NCI-H2196 treated with DMSO at 0.1 percent for 48 hours (cell line): ENCODE measurements at regions not wholly inside any gene's neighbourhood (a gene's known extent, or its start where the extent isn't known, plus 50 kb on each side); places are given as distances from the start of the nearest gene placed in this dataset.
A peak's percentile ranks its signal among the peaks of the same experiment; 100 is the strongest.
"Not testable (repeated sequence)": the region's sequence is repeated elsewhere in the genome, so short reads cannot be mapped to it uniquely, and the experiment has no call there.

ENCODE experiments used
- DNase-seq: peaks from one replicate; lab custom pipeline; 2025; ENCODE audit not compliant: unreplicated experiment; lab: John Stamatoyannopoulos, UW

DNA sequence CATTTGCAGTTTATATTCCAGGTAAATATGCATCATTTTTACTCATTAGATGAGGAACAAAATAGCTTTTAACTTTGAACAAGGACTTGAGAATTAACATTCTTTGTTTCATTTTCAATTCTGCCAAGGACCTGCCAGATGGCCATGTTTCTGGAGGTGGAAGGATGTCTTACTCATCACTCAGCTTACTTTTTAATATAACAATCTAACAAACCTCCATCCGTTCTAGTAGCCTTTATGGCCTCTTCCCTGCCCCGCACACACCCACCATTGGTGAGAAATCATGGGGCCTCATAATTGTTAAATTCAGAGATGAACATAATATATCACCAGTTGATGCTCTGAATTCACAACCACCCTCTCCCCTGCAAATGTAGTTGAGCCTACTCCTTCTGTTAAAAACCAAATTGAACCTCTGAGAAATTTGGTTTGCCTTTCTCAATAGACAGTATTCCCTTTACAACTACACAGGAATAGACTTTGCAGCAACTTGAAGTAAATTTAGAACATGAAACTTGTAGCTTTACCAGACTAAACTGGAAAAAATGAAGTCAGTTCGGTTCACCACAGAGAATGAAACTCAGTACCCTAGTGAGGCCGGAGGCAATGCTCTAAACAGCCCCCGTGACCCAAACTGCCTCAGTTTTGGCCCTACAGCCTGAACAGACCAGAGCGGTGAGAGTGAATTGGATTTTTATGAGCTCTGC is 50.1 kb upstream of the ACSL4 start:
- DNase-seq, result no peak

DNA sequence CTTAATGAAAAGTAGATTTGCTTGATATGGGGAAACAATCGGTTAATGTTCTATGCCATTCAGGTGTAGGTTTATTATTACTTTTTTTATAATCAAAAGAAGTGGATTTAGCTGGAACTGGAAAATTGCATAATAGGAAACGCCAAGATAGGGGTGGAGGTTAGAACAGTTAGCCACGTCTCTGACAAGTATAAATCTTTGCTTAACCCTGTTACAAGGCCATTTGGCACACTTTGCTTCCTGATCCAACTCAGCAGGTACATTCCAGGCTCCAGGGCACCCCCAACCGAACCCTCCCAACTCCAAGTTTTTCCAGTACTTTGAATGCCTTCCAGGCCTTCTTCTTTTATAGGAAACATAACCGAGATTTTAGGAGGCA is 50.6 kb upstream of the ACSL4 start:
- no peak for DNase-seq

DNA sequence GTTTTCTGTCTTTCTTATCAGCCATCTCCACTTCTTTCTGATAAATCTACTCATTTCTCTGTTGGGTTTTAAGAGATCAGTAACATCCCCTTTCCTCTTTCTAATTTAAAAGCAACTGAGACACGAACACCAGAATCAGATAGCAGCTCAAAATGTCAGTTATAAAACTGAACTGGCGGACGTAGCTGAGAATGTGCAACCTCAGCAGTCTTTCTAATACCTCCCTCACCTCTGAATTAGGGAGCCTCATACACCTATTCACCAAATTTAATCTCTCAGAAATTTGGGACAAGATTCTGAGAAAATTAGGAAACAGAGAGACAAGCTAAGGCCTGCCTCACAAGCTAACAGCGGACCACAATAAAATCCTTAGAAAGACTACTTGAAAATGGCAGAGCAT is 52.0 kb upstream of the ACSL4 start:
- DNase-seq, result no peak

DNA sequence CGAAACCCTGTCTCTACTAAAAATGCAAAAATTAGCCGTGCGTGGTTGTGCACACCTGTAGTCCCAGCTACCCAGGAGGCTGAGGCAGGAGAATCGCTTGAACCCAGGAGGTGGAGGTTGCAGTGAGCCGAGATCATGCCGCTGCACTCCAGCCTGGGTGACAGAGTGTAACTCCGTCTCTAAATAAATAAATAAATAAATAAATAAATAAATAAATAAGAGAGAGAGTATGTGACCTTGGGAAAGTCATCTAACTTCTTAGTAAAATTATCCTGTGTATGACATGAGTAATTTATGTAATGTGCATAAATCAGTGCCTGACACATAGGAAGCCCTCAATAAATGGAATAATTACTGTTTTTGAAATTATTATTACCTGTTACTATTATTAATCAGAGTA is 57.5 kb upstream of the ACSL4 start:
- DNase-seq, result not testable (repeated sequence)

DNA sequence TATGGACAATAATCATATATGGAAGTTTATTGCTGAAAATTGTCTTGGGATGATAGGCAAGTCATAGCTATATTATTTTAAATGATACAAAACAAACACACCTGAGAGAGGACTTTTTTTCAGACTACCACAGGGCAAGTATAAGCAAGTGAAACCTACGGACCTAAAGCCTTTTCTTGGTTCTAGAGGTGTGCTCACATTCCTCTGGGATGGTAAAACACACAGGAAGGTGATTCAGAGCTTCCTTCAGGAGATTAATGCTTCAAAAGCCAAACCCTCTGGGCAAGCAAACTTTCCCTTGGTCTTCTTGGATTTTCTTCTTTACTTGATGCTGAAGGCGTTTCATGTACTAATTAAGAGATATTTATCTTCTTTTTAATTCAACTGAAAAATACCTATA is 60.1 kb upstream of the ACSL4 start:
- no peak for DNase-seq

DNA sequence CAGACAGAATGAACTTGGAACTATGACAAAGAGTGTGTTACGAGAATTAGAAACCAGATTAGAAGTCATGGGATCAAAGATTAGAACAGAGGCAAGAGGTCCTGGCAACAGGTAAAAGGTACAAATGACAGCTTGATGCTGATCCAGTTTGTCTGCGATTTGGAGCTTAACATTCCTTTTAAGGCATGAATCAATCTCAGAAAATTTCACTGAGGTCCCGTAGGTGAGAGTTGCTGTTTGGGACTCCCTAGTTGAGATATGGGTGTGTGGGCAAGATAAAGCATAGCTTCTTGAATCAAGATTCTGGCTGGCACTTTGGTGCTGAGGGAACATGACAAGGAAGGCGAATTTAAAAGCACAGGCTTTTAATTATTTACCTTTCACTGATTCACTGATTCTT is 62.6 kb upstream of the ACSL4 start:
- DNase-seq, result no peak

DNA sequence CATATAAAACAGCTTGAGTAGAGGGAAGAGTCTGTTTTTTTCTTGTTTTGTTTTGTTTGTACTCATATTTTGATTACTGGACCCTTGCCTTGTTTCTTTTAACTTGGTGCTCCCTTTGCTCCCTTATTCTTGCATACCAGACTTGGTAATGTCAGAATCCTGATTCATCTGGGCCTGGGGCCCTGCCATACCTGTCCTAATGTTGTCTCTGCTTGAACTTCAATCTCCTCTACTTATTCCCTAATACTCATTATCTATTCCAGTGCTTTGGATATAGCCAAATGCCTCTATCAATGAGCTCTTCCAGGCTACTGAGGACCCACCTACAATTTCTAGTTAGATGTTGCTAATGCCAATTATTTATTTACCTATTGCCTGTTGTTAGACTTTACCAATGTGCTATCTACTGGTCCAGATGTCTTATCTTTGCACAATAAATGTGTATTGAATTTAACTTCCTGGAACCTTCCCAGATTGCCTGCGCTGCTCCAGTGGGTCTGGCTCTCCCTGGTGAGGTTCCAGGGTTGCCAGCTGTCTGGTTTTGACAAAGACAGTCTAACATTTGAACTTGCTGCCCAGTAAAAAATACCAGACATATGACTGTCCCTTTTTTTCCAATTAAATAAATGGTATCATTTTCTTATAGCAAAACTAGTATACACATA is 64.4 kb upstream of the ACSL4 start:
- peak; percentile 18 for DNase-seq

DNA sequence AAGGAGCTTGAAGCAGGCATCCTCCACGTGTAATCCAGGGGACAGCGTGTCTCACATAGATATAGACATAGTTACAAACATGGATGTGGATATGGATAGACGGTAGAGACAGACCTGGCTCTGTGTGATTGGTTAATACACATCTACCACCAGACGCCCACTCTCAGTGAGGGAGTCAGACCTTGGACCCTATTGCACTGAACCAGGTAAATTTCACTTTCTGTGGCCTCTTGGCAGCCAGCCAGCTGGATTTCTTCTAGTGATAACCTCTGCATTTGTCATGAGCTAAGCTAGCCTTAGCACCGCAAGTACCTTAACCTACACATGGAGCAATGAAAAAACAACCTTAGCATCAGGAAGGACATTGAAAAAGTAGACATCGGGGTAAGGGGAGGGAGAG is 79.2 kb upstream of the ACSL4 start:
- no peak for DNase-seq

DNA sequence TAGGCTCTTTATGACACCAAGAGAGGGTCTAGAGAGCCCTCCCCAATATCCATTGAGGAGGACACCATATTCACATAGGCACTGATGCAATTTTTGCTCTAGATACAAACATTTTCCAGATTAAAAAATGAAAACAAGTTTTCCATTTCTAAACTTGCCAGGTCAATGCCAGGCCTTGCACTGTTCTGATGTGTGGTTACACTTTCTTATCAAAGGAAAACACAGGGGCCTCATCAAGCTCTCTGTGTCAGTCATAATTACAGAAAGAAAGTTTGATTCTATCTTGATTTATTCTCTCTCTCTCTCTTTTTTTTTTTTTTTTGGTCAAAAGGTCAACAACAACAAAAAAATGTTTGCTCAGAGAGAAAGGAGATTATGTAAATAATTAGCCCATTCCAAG is 80.2 kb upstream of the ACSL4 start:
- no peak for DNase-seq

DNA sequence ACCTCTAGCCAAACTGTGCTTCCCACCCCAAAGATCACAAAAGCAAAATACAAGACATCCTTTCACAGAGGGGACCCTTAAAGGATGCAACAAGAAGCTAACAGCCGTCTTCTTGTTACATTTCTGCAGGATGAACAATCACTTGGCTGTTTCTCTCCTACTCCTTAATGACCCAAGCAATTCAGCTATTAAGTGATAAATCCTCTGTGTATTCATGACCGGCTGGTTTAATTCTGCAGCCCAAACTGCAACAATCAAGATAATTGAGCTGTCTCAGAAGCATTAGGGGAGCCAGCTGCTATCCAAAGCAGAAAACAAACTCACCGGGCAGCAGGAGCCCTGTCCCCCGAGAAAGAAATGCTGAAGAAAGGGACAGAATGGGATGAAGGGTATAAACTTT is 85.9 kb upstream of the ACSL4 start:
- no peak for DNase-seq

DNA sequence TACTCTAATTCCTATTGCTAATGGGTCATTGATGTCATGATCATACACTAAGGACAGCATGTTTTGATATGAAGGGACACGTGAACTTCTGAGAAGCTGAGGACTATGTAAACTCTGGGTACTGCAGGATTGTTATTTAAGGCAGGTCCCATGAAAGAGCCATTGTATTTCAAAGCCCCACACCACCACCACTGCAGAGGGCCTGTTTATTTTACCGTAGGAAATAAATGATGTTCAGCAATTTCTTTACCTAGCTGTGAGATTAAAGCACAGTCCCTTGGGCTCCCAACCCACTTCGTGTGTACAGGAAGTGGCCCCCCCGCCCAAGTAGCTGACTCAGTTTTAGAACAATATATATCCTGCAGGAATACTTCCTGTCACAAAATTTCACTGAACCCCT is 89.8 kb upstream of the ACSL4 start:
- no peak for DNase-seq

DNA sequence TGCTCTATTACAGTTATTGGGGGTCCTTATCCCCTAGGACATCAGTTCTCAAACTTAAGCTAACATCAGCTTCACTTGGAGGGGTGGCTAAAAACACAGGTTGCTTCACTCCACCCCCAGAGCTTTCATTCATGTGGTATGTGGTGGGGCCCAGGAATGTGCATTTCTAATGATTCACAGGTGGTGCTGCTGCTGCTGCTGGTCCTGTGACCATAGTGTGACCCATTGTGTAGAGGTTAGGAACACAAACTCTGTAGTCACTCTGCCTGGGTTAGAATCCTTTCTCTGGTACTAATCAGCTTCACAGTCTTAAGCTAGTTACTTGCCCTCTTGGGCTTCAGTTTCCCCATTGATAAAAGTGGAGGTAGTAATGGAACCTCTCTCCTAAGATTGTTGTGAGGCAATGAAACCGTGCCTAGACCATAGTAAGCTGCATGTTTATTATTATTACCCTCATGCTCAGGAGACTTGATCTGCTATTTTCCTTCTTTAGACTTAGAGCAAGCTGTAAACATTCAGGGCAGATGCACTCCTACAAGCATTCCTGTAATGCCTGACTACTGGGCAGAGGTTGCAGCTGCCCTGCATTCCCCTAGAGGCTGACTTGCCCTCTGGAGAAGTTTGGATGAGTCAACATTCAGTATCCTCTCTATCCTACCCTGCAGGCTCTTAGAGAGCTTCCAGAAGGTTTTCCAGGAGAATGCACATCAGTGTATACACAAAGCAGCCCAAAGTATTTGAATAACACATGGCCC is 94.1 kb upstream of the ACSL4 start:
- DNase-seq, result no peak

DNA sequence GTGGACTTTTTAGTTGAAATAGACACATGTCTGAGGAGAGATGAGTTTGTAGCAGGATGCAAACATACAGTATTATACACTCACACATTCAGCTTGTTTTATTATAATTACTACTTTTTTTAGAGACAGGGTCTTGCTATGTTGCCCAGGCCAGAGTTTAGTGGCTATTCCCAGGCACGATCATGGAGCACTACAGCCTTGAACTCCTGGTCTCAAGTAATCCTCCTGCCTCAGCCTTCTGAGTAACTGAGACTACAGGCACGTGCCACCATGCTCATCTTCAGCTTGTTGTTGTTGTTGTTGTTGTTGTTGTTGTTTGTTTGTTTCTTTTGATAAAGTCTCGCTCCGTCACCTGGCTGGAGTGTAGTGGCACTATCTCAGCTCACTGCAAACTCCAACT is 94.7 kb upstream of the ACSL4 start:
- no peak for DNase-seq

DNA sequence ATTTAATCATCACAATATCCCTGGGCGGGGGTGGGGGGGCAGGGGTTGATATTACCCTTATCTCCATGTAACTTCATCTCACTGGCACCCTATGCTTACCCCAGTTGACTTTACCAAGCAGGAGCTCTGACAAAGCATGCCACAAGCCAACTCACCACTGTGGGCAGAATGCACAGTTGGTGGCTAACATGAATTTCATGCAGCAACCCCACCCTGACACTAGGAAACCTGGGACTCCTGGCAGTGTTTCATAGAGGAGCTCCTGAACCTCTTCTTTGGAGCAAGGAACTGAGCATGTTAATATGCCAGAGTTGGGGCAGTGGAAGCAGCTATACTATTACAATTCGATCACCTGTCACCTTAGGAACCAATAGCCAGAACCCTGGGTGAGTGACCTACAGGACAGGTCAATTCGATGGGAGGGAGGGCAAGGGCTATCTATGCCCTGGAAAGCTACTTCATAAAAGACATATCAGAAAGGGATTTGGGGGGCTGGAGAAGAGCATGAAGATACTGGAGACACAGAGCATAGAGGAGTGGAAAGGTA is 97.2 kb upstream of the ACSL4 start:
- no peak for DNase-seq

DNA sequence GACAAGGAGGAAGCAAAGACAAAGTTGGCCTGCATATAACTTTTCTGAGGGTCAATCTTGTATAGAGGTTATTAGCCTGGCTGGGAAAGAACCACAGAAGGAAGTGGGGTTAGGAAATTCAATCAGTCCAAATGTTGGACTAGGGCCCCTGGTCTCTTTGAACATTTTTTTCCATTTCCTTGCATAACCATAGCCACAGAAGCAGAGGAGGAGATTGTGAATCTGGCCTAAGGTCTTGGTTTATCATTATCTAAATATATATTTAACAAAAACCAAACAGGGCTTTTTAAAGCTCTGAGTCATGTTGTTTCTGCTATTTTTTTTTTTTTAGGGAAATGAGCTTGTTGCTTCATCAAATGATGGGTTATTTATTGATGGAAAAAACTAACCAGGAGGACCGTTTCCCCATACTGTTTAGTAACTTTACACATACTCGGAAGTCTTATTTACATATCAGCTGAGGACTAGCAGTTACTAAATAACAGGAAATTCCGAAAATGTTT is 97.7 kb upstream of the ACSL4 start:
- DNase-seq, result no peak

DNA sequence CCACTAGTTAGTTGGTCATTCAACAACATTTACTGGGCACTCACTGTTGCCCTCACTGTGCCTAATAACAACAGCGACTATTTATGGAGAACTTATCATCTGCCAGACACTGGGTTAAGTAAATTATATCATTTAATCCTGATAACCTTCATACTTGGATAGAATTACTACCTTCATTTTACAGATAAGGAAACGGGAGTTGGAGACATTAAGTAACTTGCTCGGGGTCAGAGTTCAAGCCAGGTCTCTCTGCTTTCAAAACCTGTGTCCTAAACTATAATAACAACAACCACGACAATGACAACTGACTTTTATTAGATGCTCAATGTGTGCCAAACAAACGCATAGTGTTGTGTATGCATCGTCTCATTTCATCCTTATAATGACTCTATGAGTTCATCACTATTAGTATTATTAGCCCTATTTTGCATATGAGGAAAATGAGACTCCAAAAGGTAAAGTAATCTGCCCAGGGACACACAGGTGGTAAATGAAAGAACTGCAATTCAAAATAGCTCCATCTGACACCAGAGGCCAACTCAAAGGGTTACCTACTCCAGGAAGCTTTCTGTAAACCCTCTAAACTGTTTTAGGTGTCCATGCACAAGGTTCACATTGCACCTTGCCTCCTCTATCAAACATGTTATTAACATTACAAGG is 98.4 kb upstream of the ACSL4 start:
- DNase-seq, result no peak

DNA sequence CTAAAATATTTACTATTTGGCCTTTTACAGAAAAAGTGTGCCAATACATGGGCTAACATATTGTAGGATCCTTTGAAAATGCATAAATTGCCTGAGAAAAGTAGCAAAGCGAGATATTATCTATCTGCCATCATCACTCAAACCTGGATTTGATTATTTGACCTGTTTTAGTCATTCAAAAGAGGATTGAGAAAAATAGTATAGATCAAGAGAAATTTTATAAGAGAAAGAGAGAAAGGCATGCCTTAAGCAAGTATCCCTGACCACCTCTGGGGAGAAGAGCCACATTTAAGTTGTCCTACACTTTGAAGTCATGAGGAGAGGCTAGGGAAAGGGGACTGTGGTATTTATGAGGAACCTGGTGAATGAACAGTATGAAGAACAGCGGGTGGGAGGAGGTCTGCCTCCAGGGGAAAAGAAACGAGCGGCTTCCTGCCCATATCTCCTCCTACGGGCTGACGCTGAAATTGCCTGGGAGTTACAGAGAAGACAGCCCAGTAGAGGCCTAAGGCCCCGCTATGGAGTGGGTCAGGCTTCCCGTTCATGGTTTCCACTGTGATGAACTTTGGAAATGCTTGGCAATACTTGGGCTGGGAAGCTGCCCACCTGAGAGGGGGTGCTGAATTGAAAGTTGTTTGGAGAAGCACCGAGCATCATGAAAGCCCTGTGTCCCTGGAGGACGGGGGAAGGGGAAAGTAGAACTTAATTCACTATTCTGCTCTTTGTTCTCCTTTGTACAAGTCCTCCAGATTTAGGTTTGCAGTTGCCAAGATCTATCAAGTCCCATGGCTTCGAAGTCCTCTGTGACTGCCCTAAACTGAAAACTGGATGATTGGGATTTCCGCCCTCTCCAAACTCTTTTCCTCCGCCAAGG is 106.9 kb upstream of the ACSL4 start:
- DNase-seq, result no peak

DNA sequence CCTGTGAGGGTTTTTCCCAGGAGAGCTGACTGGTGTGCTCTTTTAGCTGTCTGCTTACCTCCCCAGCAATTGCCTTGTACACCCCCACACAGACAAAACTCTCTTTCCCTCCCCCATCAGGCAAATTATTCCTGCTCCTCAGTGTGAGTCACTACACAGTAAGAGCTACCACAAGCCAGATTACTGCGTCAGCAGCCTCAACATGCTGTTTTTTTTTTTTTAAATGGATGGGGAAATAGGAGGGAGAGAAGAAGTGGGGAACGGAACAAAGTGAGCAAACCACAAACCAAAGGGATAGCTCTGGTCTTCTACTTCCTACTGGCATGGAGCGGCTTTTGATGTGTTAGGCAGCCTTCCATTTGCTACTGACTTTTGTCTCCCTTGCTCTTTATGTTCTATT is 107.5 kb upstream of the ACSL4 start:
- no peak for DNase-seq

DNA sequence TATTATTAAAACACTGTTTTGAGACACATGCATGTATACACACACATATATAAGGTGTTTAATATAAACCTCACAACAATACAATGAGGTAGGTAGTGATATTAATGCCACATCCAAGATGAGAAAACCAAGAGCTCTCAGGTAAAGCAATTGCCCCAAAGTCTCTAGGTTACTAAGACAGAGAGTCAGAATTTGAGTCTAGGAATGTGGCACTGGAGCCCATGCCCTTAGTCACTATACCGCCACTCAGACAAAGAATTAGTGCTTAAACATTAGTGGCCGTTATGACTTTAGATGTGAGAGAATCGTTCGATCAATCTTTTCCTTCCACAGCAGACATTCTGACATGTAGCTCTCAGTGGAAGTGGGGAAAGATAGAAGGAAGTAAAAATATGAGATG is 108.2 kb upstream of the ACSL4 start:
- DNase-seq, result no peak

DNA sequence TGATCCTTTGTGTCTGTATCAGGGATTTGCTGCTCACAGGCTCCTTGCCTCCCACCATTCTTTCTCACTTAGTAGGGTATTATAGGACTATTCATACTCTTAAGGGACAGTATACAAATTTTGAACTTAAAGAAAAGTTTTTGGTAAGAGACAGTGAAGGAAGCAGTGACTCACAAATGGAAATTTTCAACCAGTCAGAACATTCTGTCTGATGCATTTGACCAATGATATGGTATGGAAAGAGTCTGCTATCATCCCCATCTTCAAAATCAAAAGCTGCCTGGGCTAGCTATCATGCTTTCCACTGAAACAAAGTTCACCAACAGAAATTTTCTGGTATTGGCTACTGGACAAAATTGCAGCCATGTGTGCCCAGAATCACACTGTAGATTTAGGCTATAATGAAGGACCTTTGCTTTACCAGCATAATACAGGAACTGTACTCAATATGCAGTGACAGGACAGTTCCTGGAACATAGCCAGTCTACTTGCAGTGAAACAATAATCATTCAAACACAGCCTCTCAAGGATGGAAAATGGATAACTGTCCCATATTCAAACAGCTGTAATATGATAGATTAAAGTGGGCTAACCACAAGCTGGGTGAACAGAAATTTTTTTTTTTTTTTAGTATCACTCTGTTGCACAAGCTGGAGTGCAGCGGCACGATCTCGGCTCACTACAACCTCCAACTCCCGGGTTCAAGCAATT is 109.0 kb upstream of the ACSL4 start:
- DNase-seq, result no peak
